ENCODE measurements at regions not wholly inside any gene's neighbourhood (a gene's known extent, or its start where the extent isn't known, plus 50 kb on each side); places are given as distances from the start of the nearest gene placed in this dataset.

GRCh38 chr1:9448132-9449109 lies 90.8 kb upstream of the SLC25A33 start:
- no peak for TF ChIP-seq FOXP2 (optimal IDR thresholded peaks at IDR 0.05; ENCODE audit: borderline replicate concordance, extremely low read depth, extremely low read length, insufficient read depth)
- TF ChIP-seq SIN3A (IDR thresholded peaks at IDR 0.05; ENCODE audit: borderline replicate concordance, insufficient read depth, low read length) = no peak

GRCh38 chr1:9449110-9449627 lies 90.1 kb upstream of the SLC25A33 start:
- no peak for TF ChIP-seq POLR2AphosphoS5 (IDR thresholded peaks at IDR 0.05; ENCODE audit: low read depth, low read length)
- TF ChIP-seq SIN3A (IDR thresholded peaks at IDR 0.05; ENCODE audit: borderline replicate concordance, insufficient read depth, low read length) = no peak
- no peak for TF ChIP-seq FOXP2 (optimal IDR thresholded peaks at IDR 0.05; ENCODE audit: borderline replicate concordance, extremely low read depth, extremely low read length, insufficient read depth)
- no peak for TF ChIP-seq TAF1 (IDR thresholded peaks at IDR 0.05; ENCODE audit: borderline replicate concordance, insufficient read depth, low read length)
- TF ChIP-seq, protein P1, sequence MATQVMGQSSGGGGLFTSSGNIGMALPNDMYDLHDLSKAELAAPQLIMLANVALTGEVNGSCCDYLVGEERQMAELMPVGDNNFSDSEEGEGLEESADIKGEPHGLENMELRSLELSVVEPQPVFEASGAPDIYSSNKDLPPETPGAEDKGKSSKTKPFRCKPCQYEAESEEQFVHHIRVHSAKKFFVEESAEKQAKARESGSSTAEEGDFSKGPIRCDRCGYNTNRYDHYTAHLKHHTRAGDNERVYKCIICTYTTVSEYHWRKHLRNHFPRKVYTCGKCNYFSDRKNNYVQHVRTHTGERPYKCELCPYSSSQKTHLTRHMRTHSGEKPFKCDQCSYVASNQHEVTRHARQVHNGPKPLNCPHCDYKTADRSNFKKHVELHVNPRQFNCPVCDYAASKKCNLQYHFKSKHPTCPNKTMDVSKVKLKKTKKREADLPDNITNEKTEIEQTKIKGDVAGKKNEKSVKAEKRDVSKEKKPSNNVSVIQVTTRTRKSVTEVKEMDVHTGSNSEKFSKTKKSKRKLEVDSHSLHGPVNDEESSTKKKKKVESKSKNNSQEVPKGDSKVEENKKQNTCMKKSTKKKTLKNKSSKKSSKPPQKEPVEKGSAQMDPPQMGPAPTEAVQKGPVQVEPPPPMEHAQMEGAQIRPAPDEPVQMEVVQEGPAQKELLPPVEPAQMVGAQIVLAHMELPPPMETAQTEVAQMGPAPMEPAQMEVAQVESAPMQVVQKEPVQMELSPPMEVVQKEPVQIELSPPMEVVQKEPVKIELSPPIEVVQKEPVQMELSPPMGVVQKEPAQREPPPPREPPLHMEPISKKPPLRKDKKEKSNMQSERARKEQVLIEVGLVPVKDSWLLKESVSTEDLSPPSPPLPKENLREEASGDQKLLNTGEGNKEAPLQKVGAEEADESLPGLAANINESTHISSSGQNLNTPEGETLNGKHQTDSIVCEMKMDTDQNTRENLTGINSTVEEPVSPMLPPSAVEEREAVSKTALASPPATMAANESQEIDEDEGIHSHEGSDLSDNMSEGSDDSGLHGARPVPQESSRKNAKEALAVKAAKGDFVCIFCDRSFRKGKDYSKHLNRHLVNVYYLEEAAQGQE (IDR thresholded peaks at IDR 0.05; ENCODE audit: insufficient read depth in 1 of 2, low read depth in 2 of 2, low read length in 2 of 2) = no peak

GRCh38 chr1:9449976-9450696 lies 89.1 kb upstream of the SLC25A33 start:
- no peak for TF ChIP-seq POLR2AphosphoS5 (IDR thresholded peaks at IDR 0.05; ENCODE audit: low read depth, low read length)
- TF ChIP-seq, protein P1 (IDR thresholded peaks at IDR 0.05; ENCODE audit: insufficient read depth in 1 of 2, low read depth in 2 of 2, low read length in 2 of 2) = no peak

DNA sequence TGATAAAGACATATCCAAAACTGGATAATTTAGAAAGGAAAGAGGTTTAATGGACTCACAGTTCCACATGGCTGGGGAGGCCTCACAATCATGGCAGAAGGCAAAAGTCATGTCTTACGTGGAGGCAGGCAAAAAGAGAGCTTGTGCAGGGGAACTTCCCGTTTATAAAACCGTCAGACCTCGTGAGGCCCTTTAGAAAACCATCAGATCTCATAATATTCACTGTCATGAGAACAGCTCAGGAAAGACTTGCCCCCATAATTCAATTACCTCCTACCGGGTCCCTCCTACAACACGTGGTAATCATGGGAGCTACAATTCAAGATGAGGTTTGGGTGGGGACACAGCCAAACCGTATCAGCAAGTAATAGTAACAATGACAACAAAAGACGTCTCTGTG lies 88.2 kb upstream of the SLC25A33 start:
- TF ChIP-seq, protein P1 (IDR thresholded peaks at IDR 0.05; ENCODE audit: insufficient read depth in 1 of 2, low read depth in 2 of 2, low read length in 2 of 2) = no peak
- no peak for TF ChIP-seq FOXP2 (optimal IDR thresholded peaks at IDR 0.05; ENCODE audit: borderline replicate concordance, extremely low read depth, extremely low read length, insufficient read depth)
- no peak for TF ChIP-seq SIN3A (IDR thresholded peaks at IDR 0.05; ENCODE audit: borderline replicate concordance, insufficient read depth, low read length)
- TF ChIP-seq POLR2AphosphoS5 (IDR thresholded peaks at IDR 0.05; ENCODE audit: low read depth, low read length) = no peak
- no peak for TF ChIP-seq TAF1 (IDR thresholded peaks at IDR 0.05; ENCODE audit: borderline replicate concordance, insufficient read depth, low read length)

GRCh38 chr1:9452516-9453140 lies 86.6 kb upstream of the SLC25A33 start:
- TF ChIP-seq FOXP2 (optimal IDR thresholded peaks at IDR 0.05; ENCODE audit: borderline replicate concordance, extremely low read depth, extremely low read length, insufficient read depth) (no peak), SIN3A (IDR thresholded peaks at IDR 0.05; ENCODE audit: borderline replicate concordance, insufficient read depth, low read length) (no peak), TAF1 (IDR thresholded peaks at IDR 0.05; ENCODE audit: borderline replicate concordance, insufficient read depth, low read length) (no peak), POLR2AphosphoS5 (IDR thresholded peaks at IDR 0.05; ENCODE audit: low read depth, low read length) (no peak)
- TF ChIP-seq, protein P1 (IDR thresholded peaks at IDR 0.05; ENCODE audit: insufficient read depth in 1 of 2, low read depth in 2 of 2, low read length in 2 of 2) = no peak
